ENCODE measurements at regions not wholly inside any gene's neighbourhood (a gene's known extent, or its start where the extent isn't known, plus 50 kb on each side); places are given as distances from the start of the nearest gene placed in this dataset.
"Not testable (repeated sequence)": the region's sequence is repeated elsewhere in the genome, so short reads cannot be mapped to it uniquely, and the experiment has no call there.

DNA sequence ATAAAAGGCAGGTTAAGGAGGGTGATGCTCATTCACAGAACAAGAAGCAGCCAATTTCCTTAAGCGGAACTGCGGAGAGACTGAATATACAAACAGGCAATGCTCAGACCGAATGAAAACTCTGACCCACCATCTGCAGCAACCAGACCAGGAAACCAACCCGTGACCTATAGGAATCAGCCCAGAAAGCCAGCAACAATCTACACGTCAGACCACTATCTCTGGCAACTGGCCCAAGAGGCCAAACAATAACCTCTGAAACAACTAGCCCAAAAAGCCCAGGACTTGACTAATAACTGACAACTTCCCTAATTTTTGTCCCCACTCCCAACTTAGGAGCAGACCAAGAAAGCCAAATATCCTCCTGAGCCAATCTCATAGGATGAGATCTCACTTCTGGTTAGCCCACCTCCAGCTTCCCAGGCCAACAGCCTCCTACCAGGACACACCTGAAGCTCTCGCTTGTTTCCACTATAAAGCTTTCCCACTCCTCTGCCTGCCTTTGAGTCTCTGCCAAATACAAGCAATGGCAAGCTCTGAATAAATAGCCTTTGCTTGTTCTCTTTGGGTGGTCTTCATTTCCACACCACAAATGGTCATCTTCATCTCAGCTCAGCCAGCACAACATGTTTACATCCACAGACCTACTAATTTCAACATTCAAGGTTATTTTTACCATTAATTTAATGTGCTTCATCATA lies 168.5 kb downstream of the HSD17B3 start:
- no peak for DNase-seq (ENCODE audit: extremely low read depth, low read depth)

DNA sequence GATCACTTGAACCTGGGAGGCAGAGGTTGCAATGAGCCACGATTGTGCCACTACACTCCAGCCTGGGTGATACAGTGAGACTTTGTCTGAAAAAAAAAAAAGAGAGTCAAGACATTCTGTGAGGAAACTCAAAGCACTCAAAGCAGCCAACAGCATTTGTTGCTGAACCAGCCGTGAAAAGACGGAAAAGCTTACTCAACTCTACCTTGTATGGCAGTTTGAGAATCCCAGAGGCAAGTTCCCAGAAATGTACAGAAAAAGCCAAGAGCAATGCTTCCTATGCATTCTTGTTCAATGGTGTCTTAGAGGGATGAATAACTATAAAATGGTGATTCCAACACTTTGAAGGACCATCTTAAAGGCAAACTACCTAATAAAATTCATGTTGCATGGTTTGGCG lies 170.2 kb downstream of the HSD17B3 start:
- DNase-seq (ENCODE audit: extremely low read depth, low read depth), result no peak

DNA sequence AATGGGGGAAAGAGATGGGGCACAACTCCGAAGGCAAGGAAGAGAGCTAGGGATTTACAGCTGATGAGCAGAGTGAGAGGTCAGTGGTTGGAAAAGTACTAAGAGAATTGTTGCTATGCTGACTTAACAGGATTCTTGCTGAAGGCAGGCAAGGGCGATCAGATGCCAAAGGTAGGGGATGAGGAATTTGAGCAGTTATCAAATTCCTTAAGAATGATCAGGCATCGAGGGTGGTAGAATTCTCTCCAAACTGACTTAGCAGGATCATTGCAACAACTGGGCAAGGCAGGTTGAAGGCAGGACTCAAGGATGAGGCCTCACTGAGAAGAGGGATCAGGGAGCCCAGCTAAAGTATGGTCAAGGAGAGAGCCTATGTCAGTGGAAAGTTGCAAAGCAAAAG lies 171.0 kb downstream of the HSD17B3 start:
- DNase-seq (ENCODE audit: extremely low read depth, low read depth), result no peak

DNA sequence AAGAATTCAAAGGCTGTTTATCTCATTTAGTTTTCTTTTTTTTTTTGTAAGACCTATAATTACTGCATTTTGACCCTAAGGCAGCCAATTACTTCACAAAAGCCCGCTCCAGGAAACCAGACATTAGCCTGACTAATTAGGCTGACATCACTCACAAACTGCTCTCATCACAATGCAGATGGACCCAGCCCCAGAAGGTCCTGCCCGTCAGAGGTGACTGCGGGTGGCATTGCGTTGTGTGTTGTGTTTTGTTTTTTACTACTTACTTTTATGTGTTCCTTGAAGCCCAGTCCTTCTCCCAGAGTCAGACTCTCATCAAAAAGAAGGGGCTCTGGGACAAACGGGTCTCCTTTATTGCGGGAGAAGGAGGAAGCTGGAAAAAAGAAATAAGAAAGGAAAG lies 172.2 kb downstream of the HSD17B3 start:
- DNase-seq (ENCODE audit: extremely low read depth, low read depth), result no peak

GRCh38 chr9:96128880-96129279 lies 173.1 kb downstream of the HSD17B3 start:
- DNase-seq (ENCODE audit: extremely low read depth, low read depth), result no peak

GRCh38 chr9:96126321-96126881 lies 175.6 kb downstream of the HSD17B3 start:
- DNase-seq (ENCODE audit: extremely low read depth, low read depth), result no peak

- no peak for DNase-seq (ENCODE audit: extremely low read depth, low read depth)
Measured at GRCh38 chr9:96125624-96126023, 176.4 kb downstream of the HSD17B3 start.

GRCh38 chr9:96122751-96123150 lies 179.2 kb downstream of the HSD17B3 start:
- no peak for DNase-seq (ENCODE audit: extremely low read depth, low read depth)

DNA sequence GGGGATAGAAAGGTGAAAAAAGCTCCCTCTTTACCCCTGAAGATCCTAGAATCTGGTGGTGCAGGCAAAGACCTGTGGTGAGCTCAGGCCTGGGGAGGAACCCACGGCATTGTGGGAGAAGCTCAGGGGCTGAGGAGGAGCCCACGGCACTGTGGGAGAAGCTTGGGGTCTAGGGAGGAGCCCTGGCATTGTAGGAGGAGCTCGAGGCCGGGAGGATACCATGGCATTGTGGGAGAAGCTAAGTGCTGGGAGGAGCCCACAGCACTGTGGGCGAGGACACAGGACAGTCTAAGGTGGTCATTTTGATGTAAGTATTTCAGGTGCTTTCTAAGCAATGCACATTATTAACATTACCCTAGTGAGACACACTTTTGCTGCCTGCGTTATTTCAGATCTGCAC lies 179.7 kb downstream of the HSD17B3 start:
- no peak for DNase-seq (ENCODE audit: extremely low read depth, low read depth)

GRCh38 chr9:96121136-96121535 lies 180.8 kb downstream of the HSD17B3 start:
- DNase-seq (ENCODE audit: extremely low read depth, low read depth), result no peak

DNA sequence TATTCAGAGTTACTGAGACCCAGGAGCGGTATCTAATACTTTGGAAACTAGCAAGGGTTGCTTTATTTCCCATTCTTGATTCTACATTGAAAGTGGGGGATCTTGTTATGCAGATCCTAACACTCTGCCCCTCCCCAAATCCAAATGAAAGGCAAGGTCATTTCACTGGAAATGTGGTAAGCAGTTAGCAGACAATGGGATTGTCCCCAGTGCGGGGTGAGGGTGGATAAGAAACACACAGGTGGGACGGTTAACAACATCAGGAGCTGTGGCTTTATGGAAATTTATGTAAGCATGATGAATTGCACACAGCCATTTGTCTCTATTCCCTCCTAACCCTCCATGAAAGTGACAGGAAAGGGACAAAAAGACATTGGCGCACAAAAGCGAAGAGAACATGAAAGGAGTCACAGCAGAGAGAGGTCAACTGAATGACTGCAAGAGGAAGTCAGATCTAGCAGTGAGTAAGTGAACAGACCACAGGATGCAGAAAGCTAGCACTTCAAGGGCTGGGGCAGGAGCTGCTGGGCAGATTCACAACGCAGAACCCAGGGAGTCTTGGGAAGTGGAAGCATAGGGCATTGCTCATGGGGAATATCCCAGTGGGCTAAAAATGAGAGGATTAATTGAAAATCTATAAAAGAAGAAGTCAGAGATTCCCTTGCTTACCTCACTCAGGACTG lies 184.4 kb downstream of the HSD17B3 start:
- DNase-seq (ENCODE audit: extremely low read depth, low read depth), result no peak

- DNase-seq (ENCODE audit: extremely low read depth, low read depth), result no peak
Measured at GRCh38 chr9:96116275-96117064, 185.5 kb downstream of the HSD17B3 start.

GRCh38 chr9:96115836-96116235 lies 186.1 kb downstream of the HSD17B3 start:
- DNase-seq (ENCODE audit: extremely low read depth, low read depth), result no peak

GRCh38 chr9:96113032-96113431 lies 188.9 kb downstream of the HSD17B3 start:
- DNase-seq (ENCODE audit: extremely low read depth, low read depth), result no peak

DNA sequence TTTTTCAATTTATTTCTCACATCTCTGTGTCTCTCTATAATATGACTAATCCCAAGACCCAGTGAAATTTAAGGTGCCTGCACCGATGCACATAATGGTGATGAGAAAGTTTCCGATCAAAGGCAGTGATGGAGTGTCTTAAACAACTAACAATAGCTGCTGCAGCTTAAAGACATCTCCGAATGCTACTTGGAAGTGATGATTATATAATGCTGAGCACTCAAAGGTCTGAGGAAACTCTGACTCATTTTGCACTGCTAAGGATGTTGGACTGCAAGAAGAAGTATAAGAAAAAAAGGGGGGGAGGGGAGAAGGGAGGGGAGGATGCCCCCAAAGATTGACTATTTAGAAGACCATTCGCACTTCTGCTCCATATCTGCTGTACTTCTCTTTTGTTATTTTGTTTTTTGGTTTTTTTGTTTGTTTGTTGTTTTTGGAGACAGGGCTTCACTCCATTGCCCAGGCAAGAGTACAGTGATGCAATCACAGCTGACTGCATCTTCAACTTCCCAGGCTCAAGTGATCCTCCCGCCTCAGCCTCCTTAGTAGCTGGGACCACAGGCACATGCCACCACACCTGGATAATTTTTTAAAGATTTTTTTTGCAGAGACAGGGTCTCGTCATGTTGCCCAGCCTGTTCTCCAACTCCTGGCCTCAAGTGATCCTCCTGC lies 192.2 kb downstream of the HSD17B3 start:
- no peak for DNase-seq (ENCODE audit: extremely low read depth, low read depth)

- DNase-seq (ENCODE audit: extremely low read depth, low read depth), result no peak
Measured at GRCh38 chr9:96108691-96109380, 193.1 kb downstream of the HSD17B3 start.

DNA sequence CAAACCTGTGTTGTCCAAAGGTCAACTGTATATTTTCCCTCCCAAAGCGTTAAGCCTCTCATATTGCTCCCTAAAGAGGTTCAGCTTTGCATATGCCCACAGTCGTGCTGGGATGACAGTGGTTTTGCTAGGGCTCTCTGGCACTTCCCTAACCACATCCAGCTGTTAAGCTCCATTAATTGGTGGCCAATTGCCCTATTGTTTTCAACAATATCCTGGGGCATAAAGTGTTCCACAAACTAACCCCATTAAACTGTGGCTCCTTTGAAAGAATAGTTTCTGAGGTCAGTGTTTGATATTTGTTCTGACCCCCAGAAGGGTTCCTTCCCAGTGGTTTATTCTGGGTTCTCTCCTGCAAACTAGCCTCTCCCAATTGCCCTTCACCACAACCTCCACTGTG lies 194.5 kb downstream of the HSD17B3 start:
- DNase-seq (ENCODE audit: extremely low read depth, low read depth), result no peak

DNA sequence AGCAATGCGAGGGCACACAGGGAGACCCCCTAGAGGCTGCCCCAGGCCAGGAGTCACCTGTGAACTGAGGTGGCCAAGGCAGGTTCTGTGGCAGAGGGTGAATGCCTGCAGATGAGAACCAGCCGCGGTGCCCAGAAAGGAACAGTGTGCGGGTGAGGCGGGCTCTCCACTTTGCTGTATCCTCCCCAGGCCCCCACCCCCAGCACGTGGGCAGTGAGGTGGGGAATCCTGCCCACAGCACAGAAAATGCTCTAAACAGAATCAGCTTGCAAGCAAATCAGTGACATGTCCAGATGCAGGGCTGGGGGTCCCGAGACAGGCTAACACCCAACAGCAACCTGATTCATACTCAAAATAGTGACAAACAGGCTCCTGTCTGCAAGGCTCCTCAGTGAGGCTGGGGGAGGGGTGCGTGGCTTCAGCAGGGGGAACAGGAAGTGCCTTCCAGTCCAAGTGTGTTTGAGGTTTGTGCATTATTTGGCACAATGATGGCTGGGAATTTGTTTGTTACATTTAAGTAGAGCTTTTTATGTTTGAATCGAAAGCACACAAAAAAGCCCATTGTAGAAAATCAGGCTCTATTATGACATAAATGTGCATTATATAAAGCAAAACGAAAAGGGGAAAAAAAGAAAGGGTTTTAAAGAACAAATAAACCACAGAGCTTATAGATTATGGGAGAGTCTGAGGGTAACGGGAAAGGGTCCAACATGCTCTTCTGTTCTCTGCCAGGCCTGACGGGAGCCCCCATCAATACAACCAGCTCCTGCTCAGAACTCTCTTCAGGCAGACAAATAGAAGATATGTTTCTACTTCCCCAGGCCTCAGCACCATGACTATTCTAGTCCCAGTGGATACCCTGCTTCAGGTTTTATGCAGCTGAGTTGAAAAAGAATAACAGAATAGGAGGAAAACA lies 201.3 kb downstream of the HSD17B3 start:
- no peak for DNase-seq (ENCODE audit: extremely low read depth, low read depth)

GRCh38 chr9:96090630-96091029 lies 211.3 kb downstream of the HSD17B3 start:
- not testable (repeated sequence) for DNase-seq (ENCODE audit: extremely low read depth, low read depth)
